Renal pelvis (tissue), 1 donor: ENCODE measurements at regions not wholly inside any gene's neighbourhood (a gene's known extent, or its start where the extent isn't known, plus 50 kb on each side); places are given as distances from the start of the nearest gene placed in this dataset.

Experiments used
- DNase-seq: peaks from one replicate; pipeline ENCODE4 v3.0.0-alpha.2; 2013

DNA sequence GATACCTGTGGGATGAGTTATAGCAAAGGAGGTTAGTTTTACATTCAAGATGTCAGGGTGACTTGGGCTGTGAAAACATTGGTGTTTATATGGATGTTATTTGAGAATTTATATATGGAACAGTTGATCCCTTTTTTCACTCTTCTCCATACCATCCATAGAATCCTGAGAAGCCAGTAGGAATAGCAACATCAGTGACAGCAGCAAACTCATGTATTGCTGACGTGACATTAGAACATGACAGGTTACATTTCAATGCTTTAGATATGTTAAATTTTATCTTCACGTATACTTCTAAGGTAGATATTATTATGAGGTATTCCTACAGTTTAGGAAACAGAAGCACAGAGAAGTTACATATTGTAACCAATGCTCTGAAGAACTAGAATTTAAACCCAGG is 745.2 kb upstream of the GCFC2 start:
- no peak for DNase-seq

GRCh38 chr2:76450024-76450475 is 739.3 kb upstream of the GCFC2 start:
- no peak for DNase-seq

GRCh38 chr2:76448956-76449355 is 738.2 kb upstream of the GCFC2 start:
- no peak for DNase-seq

GRCh38 chr2:76447294-76447693 is 736.6 kb upstream of the GCFC2 start:
- no peak for DNase-seq

DNA sequence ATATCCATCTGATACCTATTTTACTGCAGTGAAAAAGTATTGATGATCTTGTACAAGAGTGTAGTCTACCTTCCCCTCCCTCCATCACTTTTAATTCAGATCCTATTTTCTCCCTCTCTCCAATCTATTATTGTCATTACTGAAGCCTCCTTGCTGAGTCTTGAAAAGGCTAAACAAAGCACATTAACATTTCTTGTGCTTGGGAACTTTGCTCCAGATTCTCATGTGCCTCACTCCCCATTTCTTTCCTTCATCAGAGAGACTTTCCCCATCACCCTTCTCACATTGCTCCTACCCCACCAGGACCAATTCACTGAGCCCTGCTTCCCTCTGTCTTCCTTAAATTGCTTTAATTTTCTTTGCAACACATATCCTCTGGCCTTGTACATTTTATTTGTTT is 736.2 kb upstream of the GCFC2 start:
- DNase-seq = no peak

- DNase-seq = no peak
These were observed 735.2 kb upstream of the GCFC2 start for GRCh38 chr2:76445880-76446279.

GRCh38 chr2:76444732-76445131 is 734.0 kb upstream of the GCFC2 start:
- no peak for DNase-seq

- no peak for DNase-seq
These were observed 726.8 kb upstream of the GCFC2 start for GRCh38 chr2:76437564-76437963.

- no peak for DNase-seq
These were observed 718.7 kb upstream of the GCFC2 start for GRCh38 chr2:76429374-76429773.

- DNase-seq = no peak
These were observed 716.7 kb upstream of the GCFC2 start for GRCh38 chr2:76427452-76427851.

DNA sequence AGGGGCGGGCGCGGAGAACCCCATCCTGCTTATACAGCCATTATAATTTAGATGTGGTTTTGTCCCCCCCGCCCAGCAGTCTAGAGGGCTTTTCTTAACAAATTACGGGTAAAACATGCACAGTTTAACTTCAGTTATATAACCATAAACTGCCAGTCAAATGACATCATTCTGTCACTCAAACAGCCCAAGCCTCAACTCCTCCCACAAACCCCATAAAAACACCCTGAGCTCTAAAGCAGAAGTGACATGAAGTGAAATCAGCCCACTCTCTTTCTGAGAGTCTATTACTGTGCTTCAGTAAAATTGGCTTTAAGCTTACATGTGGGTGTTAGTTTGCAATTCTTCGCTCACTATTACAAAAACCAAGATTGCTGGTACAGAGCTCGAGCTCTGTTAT is 705.1 kb upstream of the GCFC2 start:
- DNase-seq = no peak

DNA sequence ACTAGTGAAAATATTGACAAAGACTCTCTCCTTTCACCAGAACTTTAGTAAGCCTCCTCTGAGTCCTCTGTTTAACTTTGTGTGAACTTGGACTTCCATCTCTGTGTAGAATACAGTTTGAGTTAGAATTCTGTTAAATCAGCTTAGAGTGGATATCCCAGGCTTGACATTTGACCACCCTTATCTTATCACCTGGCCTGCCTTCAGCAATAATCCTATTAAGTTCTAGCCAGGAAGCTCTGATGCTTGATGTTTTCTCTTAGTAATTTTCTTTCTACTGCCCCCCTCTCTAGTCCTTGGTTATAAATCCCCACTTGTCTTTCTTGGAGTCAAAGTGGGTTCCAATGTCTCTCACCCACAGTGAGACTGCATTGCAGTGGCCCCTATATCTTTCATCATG is 702.7 kb upstream of the GCFC2 start:
- no peak for DNase-seq

DNA sequence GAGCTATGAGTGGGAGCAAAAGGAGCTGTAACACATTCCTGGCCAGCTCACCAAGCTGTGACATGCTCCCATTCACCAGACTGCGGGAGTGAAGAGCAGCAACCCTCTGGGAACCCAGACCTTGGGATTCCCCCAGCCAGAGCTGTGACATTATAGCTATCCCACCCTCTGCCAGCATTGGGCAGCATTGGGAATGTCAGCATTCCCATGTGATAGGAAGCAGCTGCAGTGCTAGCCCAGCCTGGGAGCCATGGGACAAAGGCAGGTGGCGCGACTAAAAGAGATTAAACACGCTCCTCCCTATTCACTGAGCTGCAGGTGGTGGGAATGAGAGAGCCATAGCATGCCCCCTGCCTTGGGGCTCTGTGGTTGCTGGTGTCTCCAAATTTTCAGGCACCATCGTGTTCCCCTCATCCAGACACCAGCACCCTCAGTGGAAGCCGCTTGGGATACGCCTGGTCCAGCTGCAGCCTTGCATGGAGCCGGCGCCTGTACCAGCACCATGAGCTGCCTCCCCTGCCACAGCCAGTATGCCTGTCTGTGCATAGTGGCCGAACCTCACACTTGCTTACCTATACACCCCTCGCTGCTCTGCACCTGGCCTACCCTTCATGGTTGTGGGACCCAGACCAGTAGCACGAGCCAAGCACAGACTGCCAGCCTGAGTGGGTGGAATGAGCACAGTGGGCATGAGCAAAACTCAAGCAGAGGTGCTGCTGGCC is 695.6 kb upstream of the GCFC2 start:
- DNase-seq = no peak

- no peak for DNase-seq
These were observed 682.6 kb upstream of the GCFC2 start for GRCh38 chr2:76393356-76393755.

DNA sequence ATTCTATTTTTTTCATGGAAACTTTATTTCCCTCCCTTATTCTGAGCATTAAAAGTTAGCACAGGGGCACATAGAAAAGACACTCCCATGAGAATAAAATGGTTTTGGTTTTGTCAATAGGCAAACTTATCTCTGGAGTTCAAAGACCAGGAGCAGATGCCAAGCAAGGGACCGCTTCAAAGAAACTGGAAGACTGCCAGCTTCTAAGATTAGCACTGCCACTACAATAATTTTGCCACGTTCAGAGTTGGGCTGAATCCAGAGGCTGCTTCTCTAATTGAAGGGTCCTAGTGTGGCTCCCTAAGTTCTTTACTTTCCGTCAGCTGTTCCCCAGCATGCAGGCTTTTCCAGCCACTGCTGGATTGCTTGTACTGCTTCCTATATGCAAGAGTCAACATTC is 681.0 kb upstream of the GCFC2 start:
- DNase-seq = no peak

DNA sequence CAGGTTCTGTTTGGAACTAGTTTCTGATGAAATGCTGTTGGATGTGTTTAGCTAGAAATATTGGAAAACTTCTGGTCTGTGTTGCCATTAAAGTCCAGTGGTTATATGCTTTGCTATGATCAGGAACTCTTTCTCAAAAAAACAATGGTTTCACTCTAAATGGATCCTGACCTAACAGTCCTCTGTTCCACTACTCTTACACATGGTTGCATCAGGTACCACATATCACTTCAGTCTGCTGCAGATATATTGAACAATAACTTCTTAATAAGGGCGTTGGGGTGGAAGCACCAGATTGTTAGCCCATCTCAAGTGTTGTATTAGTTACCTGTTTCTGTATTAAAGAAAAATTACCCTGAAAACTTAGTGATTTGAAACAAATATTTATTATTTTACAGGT is 676.6 kb upstream of the GCFC2 start:
- DNase-seq = no peak

GRCh38 chr2:76385943-76386342 is 675.2 kb upstream of the GCFC2 start:
- DNase-seq = no peak

DNA sequence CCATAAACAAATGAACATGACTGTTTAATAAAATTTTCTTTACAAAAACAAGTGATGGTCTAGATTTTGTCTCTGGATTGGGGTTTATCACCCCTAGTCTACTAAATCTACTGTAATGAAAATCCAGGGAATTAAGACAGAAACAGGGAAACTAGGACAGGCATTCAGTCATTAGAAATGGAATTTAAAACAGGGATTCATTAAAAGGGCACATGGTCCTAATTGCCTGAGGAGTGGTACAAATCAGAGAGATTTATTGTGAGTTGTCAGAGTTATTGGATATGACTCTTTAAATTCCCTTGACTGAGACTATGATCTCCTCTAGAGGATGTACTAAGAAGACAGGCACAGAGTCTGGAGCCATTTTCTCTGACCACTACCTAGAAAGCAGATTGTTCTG is 670.9 kb upstream of the GCFC2 start:
- DNase-seq = no peak

- DNase-seq = no peak
These were observed 667.4 kb upstream of the GCFC2 start for GRCh38 chr2:76378140-76378539.

DNA sequence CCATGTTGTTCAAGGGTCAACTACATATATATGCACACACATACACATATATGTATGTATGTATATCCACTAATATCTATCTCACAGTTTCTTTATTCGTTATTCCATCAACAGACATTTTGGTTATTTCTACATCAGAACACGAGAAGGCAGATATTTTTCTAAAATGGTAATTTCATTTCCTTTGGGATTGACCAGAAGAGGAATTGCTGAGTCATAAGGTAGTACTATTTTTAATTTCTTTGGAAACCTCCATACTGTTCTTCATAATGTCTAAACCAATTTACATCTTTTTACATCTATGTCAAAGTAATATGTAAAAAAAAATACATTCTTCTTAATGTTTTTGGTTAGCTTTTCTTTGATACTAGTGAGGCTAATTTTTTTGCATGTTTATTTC is 630.7 kb upstream of the GCFC2 start:
- DNase-seq = no peak

GRCh38 chr2:76332871-76333270 is 622.2 kb upstream of the GCFC2 start:
- no peak for DNase-seq

- no peak for DNase-seq
These were observed 620.1 kb upstream of the GCFC2 start for GRCh38 chr2:76330865-76331264.

DNA sequence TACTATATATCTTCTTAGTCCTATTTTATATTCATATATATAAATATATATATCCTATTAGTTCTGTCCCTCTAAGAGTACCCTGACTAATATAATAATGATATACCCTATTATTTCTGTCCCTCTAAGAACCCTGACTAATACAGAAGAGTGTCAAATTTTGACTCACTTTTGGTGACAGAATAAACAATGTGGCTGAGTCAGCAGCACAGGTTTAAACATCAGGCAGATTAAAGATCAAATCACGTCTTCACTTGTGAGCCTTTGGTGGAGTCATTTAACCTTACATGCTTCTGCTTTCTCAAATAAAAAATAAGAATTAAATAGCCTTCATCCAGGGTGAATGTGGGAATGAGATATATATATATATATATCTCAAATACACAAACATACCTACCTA is 615.9 kb upstream of the GCFC2 start:
- no peak for DNase-seq

GRCh38 chr2:76323381-76323780 is 612.7 kb upstream of the GCFC2 start:
- no peak for DNase-seq

DNA sequence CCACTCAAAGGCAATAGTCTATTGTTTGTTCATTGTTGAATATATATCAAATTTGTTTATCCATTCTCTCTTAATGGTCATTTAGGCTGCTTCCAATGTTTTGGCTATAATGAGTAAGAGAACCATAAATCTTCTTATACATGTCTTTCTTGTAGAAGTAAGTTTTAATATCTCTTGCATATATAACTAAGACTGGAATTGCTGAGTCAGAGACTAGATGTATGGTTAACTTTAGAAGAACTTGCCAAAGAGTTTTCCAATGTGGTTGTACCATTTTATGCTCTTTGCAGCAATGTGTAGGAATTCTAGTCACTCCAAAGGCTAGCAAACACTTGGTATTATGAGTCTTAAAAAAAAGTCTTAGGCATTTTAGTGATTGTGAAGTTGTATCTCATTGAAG is 610.0 kb upstream of the GCFC2 start:
- DNase-seq = no peak
